Coronary artery (tissue), 2 donors: ENCODE measurements at regions not wholly inside any gene's neighbourhood (a gene's known extent, or its start where the extent isn't known, plus 50 kb on each side); places are given as distances from the start of the nearest gene placed in this dataset.
"Not testable (repeated sequence)": the region's sequence is repeated elsewhere in the genome, so short reads cannot be mapped to it uniquely, and the experiment has no call there.

Experiments used
- DNase-seq: peaks from one replicate; pipeline ENCODE4 v3.0.0-alpha.2; 2017; ENCODE audit warnings: low spot score
- H3K27ac ChIP-seq, 2 donors: fragments of 200-600 bp; sonication (generic); one replicate each; pipeline ENCODE4 v1.5.1; 2016 to 2019
- H3K4me3 ChIP-seq: fragments of 200-600 bp; sonication (generic); 2 replicates; pipeline ENCODE4 v1.5.1; 2016; ENCODE audit warnings: mild to moderate bottlenecking, moderate library complexity
- CTCF ChIP-seq: fragments of 200-600 bp; sonication (generic); IDR thresholded peaks from one replicate; pipeline ENCODE4 v1.5.1; 2019; ENCODE audit warnings: antibody characterized with exemption

GRCh38 chr16:17749706-17750105 is 278.9 kb upstream of the XYLT1 start:
- Histone ChIP-seq H3K4me3 (no peak overlapping the region), H3K27ac (no peak overlapping the region)
- TF ChIP-seq CTCF, result no peak
- no peak for DNase-seq

GRCh38 chr16:17748044-17748719 is 277.4 kb upstream of the XYLT1 start:
- Histone ChIP-seq H3K4me3 (no peak overlapping the region), H3K27ac (no peak overlapping the region)
- no peak for TF ChIP-seq CTCF
- no peak for DNase-seq

GRCh38 chr16:17747081-17747756 is 276.5 kb upstream of the XYLT1 start:
- no peak overlapping the region for H3K4me3 ChIP-seq
- H3K27ac ChIP-seq, result no peak overlapping the region
- TF ChIP-seq CTCF, result no peak
- DNase-seq, result no peak

GRCh38 chr16:17744921-17745572 is 274.3 kb upstream of the XYLT1 start:
- DNase-seq, result no peak
- TF ChIP-seq CTCF, result no peak
- H3K27ac ChIP-seq, result no peak overlapping the region
- H3K4me3 ChIP-seq, result peak overlapping the region; percentile 64

GRCh38 chr16:17743578-17743977 is 272.8 kb upstream of the XYLT1 start:
- no peak overlapping the region for H3K27ac ChIP-seq
- no peak overlapping the region for H3K4me3 ChIP-seq
- no peak for DNase-seq
- no peak for TF ChIP-seq CTCF

GRCh38 chr16:17743158-17743557 is 272.4 kb upstream of the XYLT1 start:
- Histone ChIP-seq H3K4me3 (no peak overlapping the region), H3K27ac (no peak overlapping the region)
- no peak for TF ChIP-seq CTCF
- DNase-seq, result no peak

- DNase-seq, H3K27ac ChIP-seq, H3K4me3 ChIP-seq: not testable (repeated sequence)
These were observed 264.3 kb upstream of the XYLT1 start for GRCh38 chr16:17735099-17735498.
